SU-DHL-6 (cell line): ENCODE measurements at regions not wholly inside any gene's neighbourhood (a gene's known extent, or its start where the extent isn't known, plus 50 kb on each side); places are given as distances from the start of the nearest gene placed in this dataset.

ENCODE experiments used
- H2AFZ ChIP-seq: fragments of 200-600 bp; sonication (generic); 2 replicates; pipeline ENCODE4 v1.6.1; 2014; ENCODE audit warnings: low read depth, mild to moderate bottlenecking, moderate library complexity, mixed read lengths, antibody characterized with exemption, low read length; ENCODE audit not compliant: severe bottlenecking
- H3F3A ChIP-seq: fragments of 200-600 bp; shearing (Covaris generic); 2 replicates; pipeline ENCODE4 v1.6.0; 2016; ENCODE audit warnings: antibody characterized with exemption, mild to moderate bottlenecking; ENCODE audit not compliant: insufficient read depth
- H3K27ac ChIP-seq: fragments of 200-600 bp; sonication (generic); 2 replicates; pipeline ENCODE4 v1.5.1; 2016; ENCODE audit warnings: low read depth, mild to moderate bottlenecking, low read length, moderate library complexity, mixed read lengths
- H3K27me3 ChIP-seq: fragments of 200-600 bp; sonication (generic), shearing (Covaris generic); 2 replicates; pipeline ENCODE4 v1.6.0; 2014; ENCODE audit warnings: mild to moderate bottlenecking, low read length
- H3K36me3 ChIP-seq: fragments of 200-600 bp; sonication (generic); 2 replicates; pipeline ENCODE4 v1.6.1; 2014; ENCODE audit warnings: mild to moderate bottlenecking, low read length, mixed read lengths
- H3K4me2 ChIP-seq: fragments of 300-600, 200-600 bp; shearing (Covaris generic), sonication (generic); 2 replicates; pipeline ENCODE4 v1.6.0; 2014; ENCODE audit warnings: low read length, low read depth, mild to moderate bottlenecking; ENCODE audit not compliant: poor library complexity, severe bottlenecking
- H3K4me3 ChIP-seq: fragments of 200-600 bp; sonication (generic); 2 replicates; pipeline ENCODE4 v1.5.1; 2014; ENCODE audit warnings: antibody characterized with exemption, low read length, mild to moderate bottlenecking, mixed read lengths; ENCODE audit not compliant: insufficient read depth, poor library complexity, severe bottlenecking
- H3K79me2 ChIP-seq: fragments of 200-600 bp; sonication (generic); 2 replicates; pipeline ENCODE4 v1.6.1; 2014; ENCODE audit warnings: mild to moderate bottlenecking, low read length, moderate library complexity; ENCODE audit not compliant: insufficient read depth
- H3K9ac ChIP-seq: fragments of 200-600 bp; sonication (generic); 2 replicates; pipeline ENCODE4 v1.7.0; 2014; ENCODE audit warnings: mild to moderate bottlenecking, low read length
- H3K9me2 ChIP-seq: fragments of 200-600 bp; sonication (generic); replicated peaks from 2 replicates; pipeline ENCODE4 v1.6.1; 2014; ENCODE audit warnings: low read length; ENCODE audit not compliant: insufficient read depth
- H3K9me3 ChIP-seq: fragments of 200-600 bp; sonication (generic); 2 replicates; pipeline ENCODE4 v1.6.1; 2014; ENCODE audit warnings: low read length, mixed read lengths; ENCODE audit not compliant: insufficient read depth
- H4K20me1 ChIP-seq: fragments of 200-600 bp; sonication (generic); 2 replicates; pipeline ENCODE4 v1.6.1; 2014; ENCODE audit warnings: low read depth, mild to moderate bottlenecking, antibody characterized with exemption, low read length, moderate library complexity, mixed read lengths
- EZH2phosphoT487 ChIP-seq: fragments of 200-600 bp; sonication (generic), shearing (Covaris generic); conservative IDR thresholded peaks from 2 replicates; pipeline ENCODE4 v1.6.1; 2018; ENCODE audit warnings: mild to moderate bottlenecking, antibody characterized with exemption, low read length, moderate library complexity, mixed read lengths
- TF ChIP-seq, protein P1 (sequence below): fragments of 200-600 bp; sonication (generic); IDR thresholded peaks from one replicate; pipeline ENCODE4 v1.5.1; 2017; ENCODE audit warnings: antibody characterized with exemption, mild to moderate bottlenecking, low read length, moderate library complexity; ENCODE audit not compliant: insufficient read depth, poor library complexity, severe bottlenecking

DNA sequence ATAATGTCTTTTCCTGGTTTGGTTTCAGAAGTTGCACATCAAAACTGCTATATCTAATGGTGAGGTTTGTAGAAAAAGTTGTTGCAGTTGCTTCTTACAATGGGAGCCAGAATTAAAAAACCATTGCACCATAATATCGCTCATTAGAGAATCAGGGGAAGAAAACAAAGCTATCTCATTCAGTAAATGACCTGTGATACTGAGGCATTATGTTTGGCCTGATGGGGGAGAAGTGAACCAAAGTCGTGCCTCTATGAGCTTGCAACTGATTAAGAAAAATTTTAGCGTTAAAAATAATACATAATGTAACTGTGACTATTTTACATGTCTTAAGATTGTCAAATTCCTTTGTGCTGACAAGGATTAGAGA is 60.2 kb upstream of the ARHGEF26 start:
- Histone ChIP-seq H3K4me3 (no peak overlapping the region), H3K9ac (no peak overlapping the region), H3F3A (no peaks in the 10 kb centered on the region), H3K79me2 (no peaks in the 10 kb centered on the region), H3K4me2 (no peak overlapping the region), H3K9me2 (no peaks in the 10 kb centered on the region), H3K27me3 (no peaks in the 10 kb centered on the region), H3K36me3 (no peaks in the 10 kb centered on the region), H4K20me1 (no peaks in the 10 kb centered on the region), H2AFZ (no peak overlapping the region), H3K27ac (no peak overlapping the region), H3K9me3 (no peaks in the 10 kb centered on the region)
- no peak for TF ChIP-seq EZH2phosphoT487
- TF ChIP-seq, protein P1, sequence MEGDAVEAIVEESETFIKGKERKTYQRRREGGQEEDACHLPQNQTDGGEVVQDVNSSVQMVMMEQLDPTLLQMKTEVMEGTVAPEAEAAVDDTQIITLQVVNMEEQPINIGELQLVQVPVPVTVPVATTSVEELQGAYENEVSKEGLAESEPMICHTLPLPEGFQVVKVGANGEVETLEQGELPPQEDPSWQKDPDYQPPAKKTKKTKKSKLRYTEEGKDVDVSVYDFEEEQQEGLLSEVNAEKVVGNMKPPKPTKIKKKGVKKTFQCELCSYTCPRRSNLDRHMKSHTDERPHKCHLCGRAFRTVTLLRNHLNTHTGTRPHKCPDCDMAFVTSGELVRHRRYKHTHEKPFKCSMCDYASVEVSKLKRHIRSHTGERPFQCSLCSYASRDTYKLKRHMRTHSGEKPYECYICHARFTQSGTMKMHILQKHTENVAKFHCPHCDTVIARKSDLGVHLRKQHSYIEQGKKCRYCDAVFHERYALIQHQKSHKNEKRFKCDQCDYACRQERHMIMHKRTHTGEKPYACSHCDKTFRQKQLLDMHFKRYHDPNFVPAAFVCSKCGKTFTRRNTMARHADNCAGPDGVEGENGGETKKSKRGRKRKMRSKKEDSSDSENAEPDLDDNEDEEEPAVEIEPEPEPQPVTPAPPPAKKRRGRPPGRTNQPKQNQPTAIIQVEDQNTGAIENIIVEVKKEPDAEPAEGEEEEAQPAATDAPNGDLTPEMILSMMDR, result no peak

- no peaks in the 10 kb centered on the region for H3K9me3 ChIP-seq
- H3K4me2 ChIP-seq, result no peak overlapping the region
- no peaks in the 10 kb centered on the region for H3F3A ChIP-seq
- H3K4me3 ChIP-seq, result no peak overlapping the region
- no peaks in the 10 kb centered on the region for H3K36me3 ChIP-seq
- no peak overlapping the region for H3K9ac ChIP-seq
- H4K20me1 ChIP-seq, result no peaks in the 10 kb centered on the region
- TF ChIP-seq, protein P1, result no peak
- no peak for TF ChIP-seq EZH2phosphoT487
- H3K79me2 ChIP-seq, result no peaks in the 10 kb centered on the region
- H2AFZ ChIP-seq, result no peak overlapping the region
- no peak overlapping the region for H3K27ac ChIP-seq
- H3K27me3 ChIP-seq, result no peaks in the 10 kb centered on the region
- H3K9me2 ChIP-seq, result no peaks in the 10 kb centered on the region
Observed at GRCh38 chr3:154062513-154062912, 58.7 kb upstream of the ARHGEF26 start.

GRCh38 chr3:154071146-154071545 is 50.0 kb upstream of the ARHGEF26 start:
- H3K27ac ChIP-seq, result no peak overlapping the region
- H4K20me1 ChIP-seq, result no peaks in the 10 kb centered on the region
- H2AFZ ChIP-seq, result no peak overlapping the region
- no peaks in the 10 kb centered on the region for H3K36me3 ChIP-seq
- TF ChIP-seq EZH2phosphoT487, result no peak
- TF ChIP-seq, protein P1, result no peak
- H3K9ac ChIP-seq, result no peak overlapping the region
- H3K27me3 ChIP-seq, result no peaks in the 10 kb centered on the region
- no peaks in the 10 kb centered on the region for H3K9me2 ChIP-seq
- H3K79me2 ChIP-seq, result no peaks in the 10 kb centered on the region
- H3F3A ChIP-seq, result no peaks in the 10 kb centered on the region
- H3K4me3 ChIP-seq, result no peak overlapping the region
- H3K4me2 ChIP-seq, result no peak overlapping the region
- no peaks in the 10 kb centered on the region for H3K9me3 ChIP-seq
